HG03045 (cell line): ENCODE measurements at regions not wholly inside any gene's neighbourhood (a gene's known extent, or its start where the extent isn't known, plus 50 kb on each side); places are given as distances from the start of the nearest gene placed in this dataset.
"Not testable (repeated sequence)": the region's sequence is repeated elsewhere in the genome, so short reads cannot be mapped to it uniquely, and the experiment has no call there.

ENCODE experiments used
- ATAC-seq: cut with Tn5 transposase; IDR thresholded peaks from one replicate; pipeline ENCODE4 v1.9.1; 2021; ENCODE audit warnings: mild to moderate bottlenecking, moderate library complexity; ENCODE audit not compliant: unreplicated experiment

DNA sequence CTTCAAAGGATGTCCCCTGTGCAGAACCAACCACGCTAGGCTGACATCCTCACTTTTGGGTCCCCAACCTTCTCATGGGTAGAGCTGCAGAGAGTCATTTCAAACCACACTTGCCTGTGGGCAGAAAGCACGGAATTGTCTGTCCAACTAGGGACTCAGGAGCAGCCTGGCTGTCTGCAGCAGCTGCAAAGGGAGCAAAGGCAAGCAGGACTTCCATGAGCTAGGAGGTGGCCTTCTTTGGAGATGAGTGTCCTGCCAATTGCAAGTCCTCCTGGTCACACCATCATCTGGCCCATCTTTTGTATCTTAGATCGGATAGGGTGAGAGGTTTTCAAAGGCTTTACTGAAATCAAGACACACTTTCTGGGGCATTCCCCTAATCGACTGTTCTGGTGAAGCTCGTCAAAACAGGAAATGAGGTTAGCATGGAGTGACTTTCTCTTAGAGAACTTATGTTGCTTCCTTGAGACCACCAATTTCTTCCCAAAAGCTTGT is 222.3 kb upstream of the PLGLB2 start:
- ATAC-seq: not testable (repeated sequence)

DNA sequence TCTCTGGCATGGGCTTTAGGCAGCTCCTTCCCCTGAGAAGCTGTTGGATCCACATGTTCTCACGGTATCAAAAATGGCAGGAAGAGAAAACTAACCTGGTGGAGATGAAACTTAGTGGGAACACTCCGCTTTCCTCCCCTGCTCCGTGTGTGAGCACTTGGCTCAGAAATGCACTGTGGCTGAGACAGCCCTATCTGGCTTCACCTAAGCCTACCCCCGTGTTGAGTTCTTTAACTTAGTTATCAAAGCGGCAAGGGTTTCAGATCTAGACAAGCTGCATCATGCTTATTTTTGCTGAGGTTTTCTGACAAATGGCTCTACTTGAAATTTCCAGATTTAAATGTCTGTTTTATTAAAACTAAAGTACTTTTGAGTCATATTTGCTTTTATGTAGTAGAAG is 221.6 kb upstream of the PLGLB2 start:
- not testable (repeated sequence) for ATAC-seq

DNA sequence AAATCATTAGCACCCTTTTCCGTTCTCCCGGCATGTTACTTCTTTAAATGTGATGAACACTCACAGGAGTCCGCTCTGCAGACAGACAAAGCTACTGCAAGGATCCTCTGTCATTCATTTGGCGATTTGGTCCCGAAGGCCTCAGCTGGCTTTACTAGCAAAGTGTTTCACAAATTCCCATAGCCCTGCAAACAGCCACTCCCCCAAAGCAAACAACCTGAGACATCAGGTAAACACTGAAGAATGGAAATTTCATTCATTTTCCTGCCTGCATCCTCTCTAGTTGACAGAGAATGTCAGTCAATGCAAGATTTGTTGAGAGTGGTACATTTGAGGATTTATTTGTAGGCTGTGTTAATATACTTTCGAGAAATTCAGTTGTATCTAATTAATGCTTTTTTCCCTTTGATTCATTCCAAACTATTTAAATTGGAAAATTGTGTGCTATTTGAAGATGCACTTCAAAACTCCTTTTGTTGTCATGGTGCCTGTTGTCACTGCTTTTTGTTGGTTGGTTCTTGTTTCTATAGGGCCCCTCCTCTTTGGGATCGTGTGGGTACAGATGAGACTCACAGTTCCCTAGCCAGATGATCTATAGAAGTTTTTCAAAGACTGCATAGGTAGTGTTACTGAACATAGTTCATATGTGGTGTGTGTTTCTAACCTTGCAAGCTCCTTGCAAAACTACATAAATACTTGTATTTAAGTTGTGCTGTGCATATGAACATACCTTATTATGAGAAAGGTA is 215.7 kb upstream of the PLGLB2 start:
- ATAC-seq: not testable (repeated sequence)

DNA sequence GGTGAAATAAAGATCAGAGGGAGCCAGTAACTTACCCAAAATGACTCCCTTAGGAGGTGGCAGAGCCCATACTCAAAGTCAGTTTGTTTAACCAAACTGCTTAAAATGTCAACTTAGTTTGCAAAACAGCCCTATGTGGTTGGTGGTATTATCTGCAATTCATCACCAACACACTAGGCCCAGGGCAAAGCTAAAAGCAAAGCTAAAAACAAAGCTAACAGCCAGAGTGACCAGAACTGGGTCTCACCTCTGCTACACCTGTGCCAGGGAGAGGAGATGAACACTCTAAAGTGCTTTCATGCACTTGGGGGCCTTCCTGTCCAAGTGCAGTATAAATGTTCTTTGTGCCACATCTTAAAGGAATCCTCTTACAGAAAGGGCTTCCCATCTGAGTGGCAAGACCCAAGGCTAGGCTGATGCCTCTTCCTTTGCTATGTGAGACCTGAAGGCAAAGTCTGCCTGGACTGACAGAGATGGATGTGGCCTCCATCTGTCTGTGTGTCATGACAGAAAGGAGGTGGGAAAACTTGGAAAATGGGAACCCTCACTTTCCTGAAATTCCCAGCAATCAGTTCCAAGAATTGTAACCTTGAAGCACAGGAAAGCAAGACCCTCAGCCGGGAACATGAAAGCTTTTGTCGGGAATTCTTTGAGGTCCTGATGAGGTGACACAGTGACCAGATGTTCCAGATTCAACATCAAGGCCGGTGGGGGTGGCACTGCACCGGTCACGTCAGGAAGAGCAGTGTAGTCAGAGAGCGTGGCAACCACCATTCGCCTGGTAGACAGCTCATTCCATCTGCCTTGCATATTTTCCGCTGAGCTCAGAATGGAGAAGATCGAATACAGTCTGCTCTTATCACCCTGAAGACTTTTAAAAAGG is 214.3 kb upstream of the PLGLB2 start:
- ATAC-seq: not testable (repeated sequence)

DNA sequence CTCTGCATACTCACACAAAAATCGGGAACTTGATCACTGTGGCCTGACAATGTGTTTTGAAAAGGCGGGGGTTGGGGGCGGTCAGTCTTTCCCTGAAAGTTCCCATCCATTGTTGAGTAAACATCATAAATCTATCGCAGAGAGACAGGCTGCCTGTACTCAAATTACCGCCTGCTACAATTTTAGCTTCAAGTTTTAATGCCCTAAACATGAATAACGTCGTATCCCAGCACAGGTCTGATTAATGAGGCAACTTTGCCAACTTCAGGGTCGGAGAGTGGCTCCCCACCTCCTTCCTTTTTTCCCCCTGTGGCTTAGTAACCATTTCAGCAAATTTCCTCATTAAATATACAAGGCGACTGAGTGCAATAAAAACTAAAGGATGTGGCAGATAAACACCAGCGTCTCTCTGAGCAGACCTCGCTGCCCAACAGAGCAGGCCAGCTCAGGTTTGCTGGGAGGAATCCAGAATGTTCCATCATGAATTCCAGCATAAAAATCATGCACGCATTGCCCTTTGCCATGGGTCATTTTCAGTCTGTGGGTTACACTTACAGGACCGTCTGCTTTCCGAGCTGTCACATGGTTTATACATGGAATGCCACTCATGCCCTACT is 213.5 kb upstream of the PLGLB2 start:
- ATAC-seq: not testable (repeated sequence)

DNA sequence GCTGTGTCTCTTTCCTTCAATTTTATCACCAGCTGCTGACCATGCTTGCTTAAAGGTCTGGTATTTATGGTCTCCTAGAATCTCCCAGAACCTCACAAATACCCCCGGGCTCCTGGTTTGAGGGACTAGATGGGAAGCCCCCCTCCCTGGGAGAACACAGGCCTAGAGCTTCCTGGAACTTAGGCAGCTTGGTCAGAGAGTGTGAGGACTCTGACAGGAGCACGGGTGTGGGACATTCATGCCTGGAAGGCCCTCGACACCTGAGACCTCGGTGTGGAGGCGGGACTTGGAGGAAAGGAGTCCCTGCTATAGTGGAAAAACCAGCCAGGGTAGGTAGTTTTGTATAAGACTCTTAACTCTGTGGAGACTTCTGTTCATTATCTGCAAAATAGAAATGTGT is 211.5 kb upstream of the PLGLB2 start:
- not testable (repeated sequence) for ATAC-seq

DNA sequence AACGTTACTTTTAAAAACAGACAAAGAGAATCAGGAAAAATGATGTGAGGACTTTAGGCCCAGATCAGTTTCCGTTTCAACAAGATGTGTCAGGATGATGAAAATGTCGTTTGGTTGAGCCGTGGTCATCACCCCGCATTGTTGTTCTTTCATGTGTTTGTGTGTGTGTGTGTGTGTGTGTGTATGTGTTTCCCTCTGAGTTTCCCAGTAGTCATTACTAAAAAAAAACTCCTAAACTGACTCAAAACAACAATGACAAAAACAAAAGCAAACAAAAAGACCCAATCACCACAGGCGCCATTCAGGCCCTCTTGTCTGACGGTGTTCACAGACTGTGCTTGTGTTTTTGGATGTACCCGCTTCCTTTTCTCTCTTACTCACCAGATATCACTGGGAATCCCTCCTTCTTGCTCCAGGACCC is 210.6 kb upstream of the PLGLB2 start:
- ATAC-seq: not testable (repeated sequence)

DNA sequence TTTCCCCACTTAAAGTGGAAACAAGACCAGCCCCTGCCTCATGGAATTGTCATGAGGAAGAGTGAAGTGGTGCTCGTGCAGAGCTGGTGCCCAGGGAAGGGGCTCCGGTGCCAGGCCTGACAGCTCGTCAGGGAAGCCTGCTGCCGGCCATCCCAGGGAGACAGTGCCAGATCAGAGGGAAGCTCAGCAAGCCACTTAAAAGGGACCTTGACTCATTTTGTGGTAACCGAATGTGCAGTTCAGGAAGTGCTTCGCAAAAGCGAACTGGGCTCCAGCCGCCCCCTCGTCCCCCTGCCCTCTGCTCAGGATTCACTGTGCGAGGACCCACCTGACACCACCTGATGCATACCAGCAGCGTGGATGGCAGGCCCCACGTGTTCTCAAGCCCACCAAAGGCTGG is 209.6 kb upstream of the PLGLB2 start:
- not testable (repeated sequence) for ATAC-seq

DNA sequence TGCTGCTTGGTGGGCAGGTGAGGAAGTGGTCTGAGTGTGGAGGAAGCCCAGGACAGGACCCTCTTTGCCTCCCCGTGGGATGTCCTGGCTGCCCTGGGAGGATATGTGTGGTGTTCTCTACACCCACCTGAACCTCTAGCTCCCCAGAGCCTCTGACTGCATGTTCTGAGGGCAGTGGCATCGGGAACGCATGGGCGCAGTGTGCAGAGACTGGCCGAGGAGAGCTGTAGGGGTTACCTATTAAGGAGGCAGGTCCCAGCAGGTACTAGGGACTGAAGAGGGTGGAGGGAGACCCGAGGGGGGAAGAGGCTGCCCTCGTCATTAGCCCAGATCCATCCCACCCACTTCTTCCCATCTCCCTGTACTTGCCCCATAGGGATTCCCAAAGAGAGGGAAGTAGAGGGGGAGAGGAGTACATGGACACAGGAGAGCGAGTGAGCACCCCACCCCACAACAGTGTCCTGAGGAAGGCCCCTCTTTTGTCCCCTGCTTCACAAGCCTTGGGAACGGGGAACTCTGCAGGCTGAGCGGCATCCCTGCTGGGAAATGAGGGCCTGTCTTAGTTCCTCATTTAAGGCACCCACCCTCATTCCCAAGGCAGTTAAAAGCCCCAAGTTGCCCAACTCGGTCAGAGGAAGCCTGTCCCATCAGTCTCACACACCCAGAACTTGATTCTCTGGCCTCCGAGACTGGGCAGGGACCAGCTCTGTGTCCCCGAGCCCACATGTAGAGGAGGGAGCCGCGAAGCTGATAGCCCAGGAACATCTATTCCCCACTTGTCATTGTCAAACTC is 208.5 kb upstream of the PLGLB2 start:
- not testable (repeated sequence) for ATAC-seq

DNA sequence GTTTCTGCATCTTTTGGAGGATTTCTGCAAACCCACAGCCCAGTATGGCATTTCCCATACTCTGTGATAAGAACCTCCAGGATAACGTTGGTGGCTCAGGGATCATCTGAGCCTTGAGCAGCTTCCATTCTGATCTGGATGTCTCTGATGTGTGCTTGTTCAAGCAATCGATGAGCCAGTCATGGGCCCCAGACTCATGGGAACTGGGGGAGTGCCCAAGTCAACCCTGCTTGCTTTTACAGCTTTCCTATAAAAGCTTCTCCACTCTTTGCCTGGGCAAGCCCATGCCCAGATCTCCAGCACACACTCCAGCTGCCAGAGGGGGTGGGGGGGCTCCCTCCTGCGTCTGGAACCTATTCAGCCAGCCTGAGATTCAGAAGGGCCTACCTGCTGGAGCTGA is 207.6 kb upstream of the PLGLB2 start:
- not testable (repeated sequence) for ATAC-seq

DNA sequence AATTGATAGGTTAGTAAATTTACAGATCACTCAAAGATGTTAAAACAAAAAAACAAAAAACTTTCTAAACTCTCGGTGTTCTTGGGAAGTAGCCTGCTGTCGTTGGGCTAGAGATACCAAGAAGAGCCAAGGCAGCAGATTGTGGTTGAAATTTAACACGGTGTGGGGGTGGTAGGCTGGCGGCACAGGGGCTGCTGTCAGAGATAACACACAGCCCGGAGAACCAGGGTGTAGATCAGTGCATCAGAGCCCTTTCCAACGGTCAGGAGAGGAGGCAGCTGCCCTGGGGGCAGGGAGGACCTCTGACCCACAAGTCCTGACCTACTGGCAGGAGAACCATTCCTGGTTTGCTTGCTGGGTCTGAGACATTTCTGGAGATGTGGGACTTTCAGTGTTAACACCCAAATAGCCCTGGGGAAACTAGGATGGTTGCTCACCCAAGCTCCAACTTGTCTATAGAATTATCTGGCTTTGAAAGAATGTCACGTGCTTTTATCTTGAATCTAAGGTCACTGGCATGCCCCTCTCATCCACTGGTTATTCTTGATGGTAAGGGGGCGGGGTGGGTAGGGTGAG is 205.2 kb upstream of the PLGLB2 start:
- ATAC-seq: not testable (repeated sequence)

DNA sequence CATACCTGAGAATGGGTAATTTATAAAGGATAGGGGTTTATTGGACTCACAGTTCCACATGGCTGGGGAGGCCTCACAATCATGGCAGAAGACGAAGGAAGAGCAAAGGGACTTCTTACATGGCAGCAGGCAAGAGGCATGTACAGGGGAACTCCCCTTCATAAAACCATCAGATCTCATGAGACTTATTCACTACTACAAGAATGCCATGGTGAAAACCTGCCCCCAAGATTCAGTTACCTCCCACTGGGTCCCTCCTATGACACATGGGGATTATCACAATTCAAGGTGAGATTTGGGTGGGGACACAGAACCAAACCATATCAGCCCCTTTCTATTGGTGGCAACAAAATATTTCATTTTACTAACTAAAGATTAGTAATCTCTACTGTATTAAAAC is 204.1 kb upstream of the PLGLB2 start:
- not testable (repeated sequence) for ATAC-seq

DNA sequence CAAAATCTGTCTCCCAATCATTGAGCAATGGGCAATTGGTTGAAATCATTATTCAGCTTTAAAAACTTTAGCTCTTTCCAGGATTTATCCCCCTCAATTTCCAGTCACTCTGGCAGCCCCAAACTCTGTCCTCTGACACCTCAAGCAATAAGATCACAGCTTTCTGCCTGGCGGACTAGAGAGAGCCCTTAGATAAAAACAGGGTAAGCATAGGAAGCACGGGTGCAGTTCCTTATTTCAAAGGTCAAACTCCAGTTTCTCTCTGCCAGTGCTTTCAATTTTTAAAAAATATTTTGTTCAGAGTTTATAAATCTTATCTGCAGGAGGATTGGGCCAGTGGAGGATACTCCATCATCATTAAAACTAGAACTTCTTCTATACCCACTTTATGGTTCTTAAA is 200.8 kb upstream of the PLGLB2 start:
- not testable (repeated sequence) for ATAC-seq

DNA sequence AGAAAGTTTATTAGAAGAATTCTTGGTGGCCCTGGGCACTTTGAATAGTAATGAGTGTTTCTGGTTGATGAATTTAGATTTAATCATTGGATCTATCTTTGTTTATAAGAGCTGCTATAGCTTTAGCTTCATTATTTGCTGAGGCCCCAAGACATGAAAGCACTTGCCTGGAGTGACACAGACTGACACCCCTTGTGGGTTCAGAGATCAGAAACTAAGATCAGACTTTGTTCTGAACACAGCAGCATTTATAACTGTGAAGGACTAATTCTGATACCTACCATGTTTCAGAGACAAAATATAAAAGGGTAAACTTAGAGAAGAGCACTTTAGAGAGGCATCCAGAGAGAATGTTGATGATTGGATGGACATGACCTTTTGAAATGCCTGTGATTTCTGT is 199.9 kb upstream of the PLGLB2 start:
- ATAC-seq: not testable (repeated sequence)

DNA sequence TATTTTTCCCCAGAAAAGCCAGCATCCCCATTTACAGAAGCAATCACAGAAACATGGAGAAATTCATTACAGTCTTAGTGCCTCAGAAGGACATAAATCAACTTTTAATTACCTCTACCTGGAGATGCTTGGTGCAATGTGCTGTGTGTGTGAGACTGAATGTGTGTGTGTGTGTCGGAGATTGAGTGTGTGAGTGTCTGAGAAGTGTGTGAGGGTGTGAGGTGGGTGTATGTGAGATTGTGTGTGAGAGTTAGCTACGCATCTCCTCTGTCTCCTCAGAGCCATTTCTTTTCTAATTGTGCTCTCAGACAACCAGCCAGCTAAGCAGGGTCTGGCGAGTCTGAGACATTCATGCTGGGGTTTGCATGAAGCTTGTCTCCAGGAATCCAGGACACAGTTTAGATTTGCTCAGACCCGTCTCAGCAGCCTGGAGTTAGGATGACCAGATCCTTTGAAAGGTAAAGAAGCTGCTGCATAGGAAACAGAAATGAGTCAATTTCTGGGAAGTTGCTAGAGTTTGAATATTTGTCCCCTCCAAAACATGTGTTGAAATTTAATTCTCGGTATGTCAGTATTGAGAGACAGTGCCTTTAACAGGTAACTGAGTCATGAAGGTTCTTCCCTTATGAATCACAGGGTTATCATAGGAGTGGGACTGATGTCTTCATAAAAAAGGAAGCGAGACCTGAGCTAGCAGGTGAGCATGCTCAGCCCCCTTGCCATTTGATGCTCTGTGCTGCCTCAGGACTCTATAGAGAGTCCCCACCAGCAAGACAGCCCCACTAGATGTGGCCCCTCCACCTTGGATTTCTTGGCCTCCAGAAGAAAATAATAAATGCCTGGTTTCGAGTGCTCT is 199.0 kb upstream of the PLGLB2 start:
- ATAC-seq: not testable (repeated sequence)

DNA sequence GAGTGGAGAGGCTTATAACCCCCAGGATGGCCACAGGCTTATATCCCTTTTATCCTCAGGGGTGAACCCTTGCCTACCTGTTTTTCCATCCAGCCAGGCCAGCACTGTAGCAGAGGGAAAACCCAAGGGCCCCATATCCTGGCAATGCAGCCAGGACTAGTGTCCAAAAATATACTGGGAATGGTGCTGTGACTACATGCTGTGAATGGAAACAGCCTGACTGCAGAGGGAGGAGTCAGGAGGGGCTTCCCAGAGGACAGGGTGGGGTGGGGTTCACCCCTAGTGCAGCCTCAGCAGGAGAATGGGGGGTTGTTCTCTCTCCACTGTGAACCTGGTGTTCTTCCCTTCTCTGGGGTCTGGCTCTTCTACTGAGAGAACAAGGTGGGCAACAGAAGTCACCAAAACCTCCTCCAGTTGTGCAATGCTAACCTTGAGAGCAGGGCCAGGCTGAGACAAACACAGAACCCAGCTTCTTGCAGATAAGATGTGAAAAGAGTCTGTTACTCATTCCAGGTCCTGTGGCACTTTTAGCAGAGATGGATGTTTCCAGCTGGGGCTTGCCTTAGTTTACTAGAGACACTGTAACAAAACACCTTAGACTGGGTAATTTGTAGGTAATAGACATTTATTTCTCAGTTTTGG is 198.2 kb upstream of the PLGLB2 start:
- ATAC-seq: not testable (repeated sequence)

DNA sequence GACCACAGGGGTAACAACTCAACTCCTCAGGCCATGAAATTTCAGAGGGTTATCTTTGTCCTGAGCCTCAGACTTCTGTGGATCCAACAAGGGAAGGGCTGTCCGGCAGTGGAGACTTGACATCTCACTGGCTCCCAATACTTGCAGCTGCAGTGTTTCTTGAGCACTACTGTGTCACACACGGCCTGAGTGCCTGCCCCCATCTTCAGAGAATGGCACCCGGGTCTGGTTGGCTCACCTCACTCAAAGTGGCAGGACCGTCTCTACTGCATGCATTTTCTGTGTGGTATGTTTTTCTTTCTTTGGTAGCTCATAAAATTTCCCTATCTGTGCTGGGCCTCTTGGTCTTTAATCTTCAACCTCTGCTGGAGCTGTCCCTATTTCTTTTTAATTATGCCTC is 193.2 kb upstream of the PLGLB2 start:
- ATAC-seq: not testable (repeated sequence)

DNA sequence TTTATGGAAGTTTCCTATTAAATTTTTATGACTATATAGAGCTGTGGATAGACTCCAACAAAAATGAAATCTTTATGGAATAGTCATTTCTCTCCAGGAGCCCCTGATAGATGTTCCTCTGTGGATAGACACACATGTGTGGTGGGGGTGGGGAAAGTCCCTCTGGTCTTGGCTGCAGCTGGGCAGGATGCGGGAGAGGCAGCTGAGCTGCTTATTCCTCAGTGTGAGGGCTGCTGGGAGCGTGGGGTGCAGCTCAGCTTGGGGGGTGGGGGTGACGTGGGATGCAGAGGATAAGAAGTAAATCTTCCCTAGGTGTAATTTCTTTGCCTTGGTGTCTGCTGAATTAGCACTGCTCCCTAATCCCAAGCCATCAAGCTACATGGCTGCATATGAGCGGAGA is 192.8 kb upstream of the PLGLB2 start:
- ATAC-seq: not testable (repeated sequence)

DNA sequence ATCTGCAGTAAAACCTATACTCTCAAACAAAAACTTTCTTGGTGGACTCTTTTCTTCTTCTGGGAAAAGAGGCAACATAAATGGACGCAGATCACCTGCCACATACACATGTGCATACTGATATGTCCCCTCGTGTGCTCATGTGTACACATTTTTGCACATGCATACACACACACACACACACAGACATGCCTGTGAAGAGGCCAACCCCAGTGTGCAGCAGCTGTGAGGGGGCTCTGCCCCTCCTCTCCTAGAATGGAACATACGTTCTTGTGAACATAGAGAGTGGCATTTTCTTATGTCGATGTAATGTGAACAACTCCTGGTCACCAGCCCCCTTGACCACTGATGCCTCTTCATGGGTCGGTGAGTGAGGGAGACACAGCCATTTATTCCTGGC is 188.9 kb upstream of the PLGLB2 start:
- not testable (repeated sequence) for ATAC-seq
